Type B pancreatic cell (in vitro differentiated cells): ENCODE measurements at regions not wholly inside any gene's neighbourhood (a gene's known extent, or its start where the extent isn't known, plus 50 kb on each side); places are given as distances from the start of the nearest gene placed in this dataset.

ENCODE experiments used
- DNase-seq: peaks from one replicate; pipeline ENCODE4 v3.0.0; 2021; ENCODE audit warnings: mixed read lengths; ENCODE audit not compliant: unreplicated experiment; ENCODE audit errors: extremely low spot score
- H3K27ac Mint-ChIP-seq: 2 replicates; pipeline ENCODE4 v1.8.0; 2021; ENCODE audit warnings: mild to moderate bottlenecking, mixed read lengths
- H3K27me3 Mint-ChIP-seq: 2 replicates; pipeline ENCODE4 v1.8.0; 2021; ENCODE audit warnings: mixed read lengths
- H3K36me3 Mint-ChIP-seq: 2 replicates; pipeline ENCODE4 v1.8.0; 2021; ENCODE audit warnings: mixed read lengths
- H3K4me1 Mint-ChIP-seq: one replicate; pipeline ENCODE4 v1.8.0; 2021; ENCODE audit warnings: mixed read lengths; ENCODE audit not compliant: unreplicated experiment
- H3K4me3 Mint-ChIP-seq: 2 replicates; pipeline ENCODE4 v1.8.0; 2021; ENCODE audit warnings: mild to moderate bottlenecking, mixed read lengths
- H3K9me3 Mint-ChIP-seq: 2 replicates; pipeline ENCODE4 v1.8.0; 2021; ENCODE audit warnings: mixed read lengths
- TF ChIP-seq, protein P1 (sequence below): fragments of 200-600 bp; sonication (generic); conservative IDR thresholded peaks from 2 replicates; pipeline ENCODE4 v1.5.0; 2021; ENCODE audit warnings: antibody characterized with exemption, mild to moderate bottlenecking

DNA sequence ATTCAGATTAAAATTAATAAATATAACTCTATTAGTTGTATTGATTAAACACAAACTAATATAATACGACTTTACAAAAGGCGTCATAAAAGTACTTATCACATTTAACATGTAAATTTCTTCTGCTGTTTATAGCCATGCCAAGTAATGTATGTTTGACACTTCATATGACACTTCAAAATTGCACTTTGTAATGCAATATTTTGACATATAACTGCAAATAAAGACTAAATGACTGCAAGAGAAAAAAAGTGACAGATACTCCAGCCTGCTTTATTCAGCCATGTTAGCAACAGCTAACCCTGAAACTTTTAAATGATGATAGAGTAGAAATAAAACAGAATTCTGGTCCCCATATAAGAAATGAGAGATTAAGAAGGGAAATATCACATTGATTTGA is 1238.0 kb downstream of the MRPL39 start:
- no peak overlapping the region for H3K4me3 Mint-ChIP-seq
- no peaks in the 10 kb centered on the region for H3K9me3 Mint-ChIP-seq
- H3K36me3 Mint-ChIP-seq = no peaks in the 10 kb centered on the region
- H3K27me3 Mint-ChIP-seq = no peaks in the 10 kb centered on the region
- DNase-seq = no peak
- no peaks in the 10 kb centered on the region for H3K4me1 Mint-ChIP-seq
- H3K27ac Mint-ChIP-seq = no peak overlapping the region
- TF ChIP-seq, protein P1, sequence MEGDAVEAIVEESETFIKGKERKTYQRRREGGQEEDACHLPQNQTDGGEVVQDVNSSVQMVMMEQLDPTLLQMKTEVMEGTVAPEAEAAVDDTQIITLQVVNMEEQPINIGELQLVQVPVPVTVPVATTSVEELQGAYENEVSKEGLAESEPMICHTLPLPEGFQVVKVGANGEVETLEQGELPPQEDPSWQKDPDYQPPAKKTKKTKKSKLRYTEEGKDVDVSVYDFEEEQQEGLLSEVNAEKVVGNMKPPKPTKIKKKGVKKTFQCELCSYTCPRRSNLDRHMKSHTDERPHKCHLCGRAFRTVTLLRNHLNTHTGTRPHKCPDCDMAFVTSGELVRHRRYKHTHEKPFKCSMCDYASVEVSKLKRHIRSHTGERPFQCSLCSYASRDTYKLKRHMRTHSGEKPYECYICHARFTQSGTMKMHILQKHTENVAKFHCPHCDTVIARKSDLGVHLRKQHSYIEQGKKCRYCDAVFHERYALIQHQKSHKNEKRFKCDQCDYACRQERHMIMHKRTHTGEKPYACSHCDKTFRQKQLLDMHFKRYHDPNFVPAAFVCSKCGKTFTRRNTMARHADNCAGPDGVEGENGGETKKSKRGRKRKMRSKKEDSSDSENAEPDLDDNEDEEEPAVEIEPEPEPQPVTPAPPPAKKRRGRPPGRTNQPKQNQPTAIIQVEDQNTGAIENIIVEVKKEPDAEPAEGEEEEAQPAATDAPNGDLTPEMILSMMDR = no peak

DNA sequence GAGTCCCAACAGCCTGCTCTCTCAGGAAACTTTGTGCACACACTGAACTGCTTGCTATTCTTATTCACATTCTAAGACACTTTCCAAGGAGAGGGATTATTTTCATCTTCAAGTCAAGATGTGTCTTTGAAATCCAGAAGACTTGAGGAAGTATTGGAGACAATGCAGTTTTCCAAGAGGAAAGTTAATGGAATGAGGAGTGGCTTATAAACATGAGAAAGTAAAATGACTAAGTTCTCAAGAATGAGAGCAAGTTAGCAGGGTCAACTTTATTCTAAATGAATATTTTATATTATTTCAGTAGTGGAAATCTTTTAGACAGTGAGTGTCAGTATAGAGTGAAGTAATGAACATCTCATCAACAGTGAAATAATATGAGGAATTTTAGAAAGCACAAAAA is 1239.3 kb downstream of the MRPL39 start:
- DNase-seq = no peak
- TF ChIP-seq, protein P1 = no peak
- H3K36me3 Mint-ChIP-seq = no peaks in the 10 kb centered on the region
- no peak overlapping the region for H3K4me3 Mint-ChIP-seq
- no peak overlapping the region for H3K27ac Mint-ChIP-seq
- H3K27me3 Mint-ChIP-seq = no peaks in the 10 kb centered on the region
- H3K4me1 Mint-ChIP-seq = no peaks in the 10 kb centered on the region
- H3K9me3 Mint-ChIP-seq = no peaks in the 10 kb centered on the region

DNA sequence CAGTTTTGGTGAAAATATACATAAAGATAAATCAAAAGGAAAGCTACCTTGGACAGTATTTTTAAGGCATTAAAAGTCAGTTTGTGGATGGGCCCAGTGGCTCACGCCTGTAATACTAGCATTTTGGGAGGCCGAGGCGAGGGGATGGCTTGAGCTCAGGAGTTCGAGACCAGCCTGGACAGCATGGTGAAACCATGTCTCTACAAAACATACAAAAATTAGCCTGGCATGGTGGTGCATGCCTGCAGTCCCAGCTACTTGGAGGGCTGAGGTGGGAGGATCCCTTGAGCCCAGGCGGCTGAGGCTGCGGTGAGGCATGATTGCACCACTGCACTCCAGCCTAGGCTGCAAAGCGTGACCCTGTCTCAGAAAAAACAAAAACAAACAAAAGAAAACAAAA is 1253.8 kb downstream of the MRPL39 start:
- H3K36me3 Mint-ChIP-seq = no peaks in the 10 kb centered on the region
- TF ChIP-seq, protein P1 = no peak
- no peaks in the 10 kb centered on the region for H3K27me3 Mint-ChIP-seq
- no peak for DNase-seq
- no peaks in the 10 kb centered on the region for H3K9me3 Mint-ChIP-seq
- no peak overlapping the region for H3K4me3 Mint-ChIP-seq
- H3K27ac Mint-ChIP-seq = no peak overlapping the region
- H3K4me1 Mint-ChIP-seq = no peaks in the 10 kb centered on the region

GRCh38 chr21:24339406-24339805 is 1267.9 kb downstream of the MRPL39 start:
- Mint-ChIP-seq H3K36me3 (no peaks in the 10 kb centered on the region), H3K9me3 (no peaks in the 10 kb centered on the region), H3K4me1 (no peaks in the 10 kb centered on the region), H3K4me3 (no peak overlapping the region), H3K27ac (no peak overlapping the region), H3K27me3 (no peaks in the 10 kb centered on the region)
- no peak for DNase-seq
- TF ChIP-seq, protein P1 = no peak

- TF ChIP-seq, protein P1 = no peak
- no peak for DNase-seq
- Mint-ChIP-seq H3K4me3 (no peak overlapping the region), H3K4me1 (no peaks in the 10 kb centered on the region), H3K36me3 (no peaks in the 10 kb centered on the region), H3K27me3 (no peaks in the 10 kb centered on the region), H3K9me3 (no peaks in the 10 kb centered on the region), H3K27ac (no peak overlapping the region)
These were observed 1270.8 kb downstream of the MRPL39 start for GRCh38 chr21:24336491-24336890.

GRCh38 chr21:24323536-24323935 is 1283.7 kb downstream of the MRPL39 start:
- H3K9me3 Mint-ChIP-seq = no peaks in the 10 kb centered on the region
- no peaks in the 10 kb centered on the region for H3K4me1 Mint-ChIP-seq
- no peaks in the 10 kb centered on the region for H3K27me3 Mint-ChIP-seq
- no peak overlapping the region for H3K4me3 Mint-ChIP-seq
- no peak for DNase-seq
- no peaks in the 10 kb centered on the region for H3K36me3 Mint-ChIP-seq
- H3K27ac Mint-ChIP-seq = no peak overlapping the region
- TF ChIP-seq, protein P1 = no peak
